SIG-M5 treated with dmso at 0.1 percent for 504 hours (cell line): ENCODE measurements at regions not wholly inside any gene's neighbourhood (a gene's known extent, or its start where the extent isn't known, plus 50 kb on each side); places are given as distances from the start of the nearest gene placed in this dataset.
"Not testable (repeated sequence)": the region's sequence is repeated elsewhere in the genome, so short reads cannot be mapped to it uniquely, and the experiment has no call there.

Experiments
- DNase-seq: peaks from one replicate; lab custom pipeline; 2025; ENCODE audit not compliant: unreplicated experiment; lab: John Stamatoyannopoulos, UW

DNA sequence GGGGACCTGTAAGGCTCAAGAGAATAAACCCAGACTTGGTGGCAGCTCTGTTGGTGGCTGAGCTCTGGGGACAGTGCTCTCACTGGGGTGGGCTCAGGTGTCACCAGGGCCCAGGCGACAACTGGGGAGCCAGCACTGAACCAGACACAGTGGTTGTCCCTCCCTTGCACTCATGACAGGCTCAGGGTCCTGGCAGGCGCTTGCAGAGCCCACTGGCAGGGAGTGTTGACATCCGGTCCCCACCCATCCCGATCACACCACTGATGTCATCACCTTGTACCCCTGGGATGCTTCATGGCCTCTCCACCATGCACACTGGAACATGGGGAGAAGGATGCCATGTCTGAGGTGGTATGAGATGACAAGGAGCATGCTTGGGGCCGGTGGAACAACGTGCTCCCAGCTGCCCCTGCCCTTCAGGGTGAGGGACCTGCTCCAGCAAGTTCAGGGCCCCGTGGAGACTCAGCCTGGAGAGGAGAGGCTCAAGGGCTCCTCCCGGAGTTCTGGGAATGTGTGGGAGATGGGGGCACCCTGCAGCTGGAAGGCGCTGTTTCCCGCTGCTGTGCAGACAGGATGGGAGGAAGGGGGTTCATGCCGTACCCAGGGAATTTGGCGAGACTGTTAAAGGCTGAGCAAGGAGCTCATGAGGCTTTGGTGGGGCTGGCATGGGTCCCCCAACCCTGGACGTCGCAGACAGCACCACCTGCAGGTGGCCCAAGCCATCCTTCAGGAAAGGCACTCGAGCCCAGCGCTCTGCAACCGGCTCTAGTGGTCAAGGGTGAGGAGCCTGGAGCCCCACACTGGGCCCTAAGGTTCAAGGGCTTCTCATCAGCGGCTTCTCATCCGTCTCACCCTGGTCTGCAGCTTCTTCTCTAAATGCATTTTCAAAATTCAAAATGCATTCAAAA is 141.1 kb upstream of the ZNF469 start:
- DNase-seq, result not testable (repeated sequence)

DNA sequence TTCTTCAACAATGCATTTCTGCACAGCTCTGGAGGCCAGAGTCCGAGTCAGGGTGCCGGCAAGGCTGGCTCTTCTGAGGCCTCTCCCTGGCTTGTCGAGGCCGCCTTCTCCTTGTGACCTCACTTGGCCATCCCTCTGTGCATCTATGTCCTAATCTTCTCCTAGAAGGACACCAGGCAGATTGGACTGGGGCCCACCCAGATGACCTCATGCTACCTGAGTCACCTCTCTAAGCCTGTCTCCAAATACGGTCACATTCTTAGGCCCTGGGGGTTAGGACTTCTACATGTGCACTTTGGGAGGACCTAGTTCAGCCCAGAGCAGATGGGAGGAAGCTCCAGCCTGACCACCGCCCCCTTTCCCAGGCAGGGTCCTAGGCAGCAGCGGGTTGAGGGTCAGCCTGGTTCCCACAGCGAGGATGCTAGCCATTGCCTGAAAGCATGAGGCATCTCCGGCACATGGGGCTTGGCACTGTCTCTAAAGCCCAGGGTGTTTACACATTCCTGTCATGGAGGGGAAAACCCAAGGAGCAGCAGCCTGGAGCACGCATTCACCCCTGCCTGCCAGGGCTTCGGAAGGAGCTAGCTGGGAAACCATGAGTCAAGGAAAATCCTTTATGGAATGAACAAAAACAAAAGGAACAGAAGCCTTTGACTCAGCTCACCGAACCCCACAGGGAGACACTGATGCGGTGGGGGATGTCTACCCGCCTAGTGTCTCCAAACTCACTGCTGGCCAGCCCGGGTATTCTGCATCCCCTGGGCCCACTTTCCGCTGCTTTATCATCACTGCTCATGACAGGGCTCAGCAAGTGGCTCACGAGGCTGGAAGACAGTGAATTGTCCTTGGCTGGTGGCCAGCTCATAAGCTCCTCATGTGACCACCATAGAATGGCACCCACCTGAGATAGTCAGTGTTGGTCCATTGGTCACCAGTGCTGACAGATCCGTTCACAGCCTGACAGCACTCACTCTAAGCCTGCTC is 140.2 kb upstream of the ZNF469 start:
- not testable (repeated sequence) for DNase-seq

DNA sequence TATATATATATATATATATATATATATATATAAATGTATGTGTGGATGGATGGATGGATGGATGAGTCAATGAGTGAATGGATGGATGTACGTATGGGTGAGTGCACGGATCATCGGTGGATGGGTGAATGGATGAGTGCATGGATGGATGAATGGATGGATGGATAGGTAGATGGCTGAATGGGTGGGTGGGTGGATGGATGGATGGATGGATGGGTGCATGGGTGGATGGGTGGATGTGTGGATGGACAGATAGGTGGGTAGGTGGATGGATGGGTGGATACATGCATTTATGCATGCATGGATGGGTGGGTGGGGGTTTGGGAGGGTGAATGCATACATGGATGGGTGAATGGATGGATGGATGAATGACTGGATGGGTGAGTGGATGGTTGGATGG is 138.8 kb upstream of the ZNF469 start:
- not testable (repeated sequence) for DNase-seq

DNA sequence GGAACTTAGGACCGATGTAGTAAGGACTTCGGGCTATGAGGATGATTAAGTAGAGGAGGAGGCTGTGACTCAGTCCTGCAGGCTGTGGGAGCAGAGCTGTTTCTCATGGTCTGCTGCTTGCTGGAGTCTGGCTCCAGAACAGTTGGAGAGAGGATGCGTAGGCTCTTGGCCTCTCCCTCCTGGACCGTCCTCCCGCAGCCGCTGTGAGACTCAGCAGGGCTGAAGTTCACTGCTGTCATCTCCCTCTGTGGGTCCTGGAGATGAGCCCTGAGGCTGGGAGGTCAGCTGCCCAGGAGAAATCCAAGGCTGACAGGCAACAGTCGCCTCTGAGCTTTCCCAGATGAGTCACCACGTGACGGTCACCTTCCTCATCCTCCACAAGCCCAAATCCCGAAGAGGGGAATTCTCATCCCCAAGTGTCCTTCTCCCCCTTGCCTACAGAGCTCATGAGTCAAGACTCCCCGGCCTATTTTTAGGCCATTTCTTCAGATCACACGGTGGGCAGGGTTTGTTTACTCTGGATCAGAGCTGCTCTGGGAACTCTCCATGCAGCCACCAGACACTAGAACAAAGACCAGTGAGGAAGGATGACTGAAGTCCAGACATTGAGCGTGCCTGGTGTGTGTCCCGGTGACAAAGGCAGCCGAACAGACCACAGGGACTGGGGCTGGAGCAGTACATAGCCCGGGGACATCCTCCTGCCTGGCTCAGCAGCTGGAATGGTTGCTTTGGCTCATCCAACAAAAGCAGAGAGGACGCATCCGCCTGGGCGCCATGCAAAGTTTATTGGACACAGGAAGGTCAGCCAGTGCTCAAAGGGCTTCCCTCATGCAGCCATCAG is 137.3 kb upstream of the ZNF469 start:
- not testable (repeated sequence) for DNase-seq

DNA sequence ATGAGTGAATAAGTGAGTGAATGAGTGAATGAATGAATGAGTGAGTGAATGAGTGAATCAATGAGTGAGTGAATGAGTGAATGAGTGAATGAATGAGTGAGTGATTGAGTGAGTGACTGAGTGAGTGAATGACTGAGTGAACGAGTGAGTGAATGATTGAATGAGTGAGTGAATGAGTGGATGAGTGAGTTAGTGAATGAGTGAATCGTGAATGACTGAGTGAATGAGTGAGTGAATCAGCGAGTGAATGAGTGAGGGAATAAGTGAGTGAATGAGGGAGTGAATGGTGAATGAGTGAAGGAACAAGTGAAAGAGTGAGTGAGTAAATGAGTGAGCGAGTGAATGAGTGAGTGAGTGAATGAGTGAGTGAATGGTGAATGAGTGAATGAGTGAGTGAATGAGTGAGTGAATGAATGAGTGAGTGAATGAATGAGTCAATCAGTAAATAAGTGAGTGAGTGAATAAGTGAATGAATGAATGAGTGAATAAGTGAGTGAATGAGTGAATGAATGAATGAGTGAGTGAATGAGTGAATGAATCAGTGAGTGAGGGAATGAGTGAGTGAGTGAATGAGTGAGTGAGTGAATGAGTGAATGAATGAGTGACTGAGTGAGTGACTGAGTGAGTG is 135.7 kb upstream of the ZNF469 start:
- DNase-seq, result not testable (repeated sequence)

DNA sequence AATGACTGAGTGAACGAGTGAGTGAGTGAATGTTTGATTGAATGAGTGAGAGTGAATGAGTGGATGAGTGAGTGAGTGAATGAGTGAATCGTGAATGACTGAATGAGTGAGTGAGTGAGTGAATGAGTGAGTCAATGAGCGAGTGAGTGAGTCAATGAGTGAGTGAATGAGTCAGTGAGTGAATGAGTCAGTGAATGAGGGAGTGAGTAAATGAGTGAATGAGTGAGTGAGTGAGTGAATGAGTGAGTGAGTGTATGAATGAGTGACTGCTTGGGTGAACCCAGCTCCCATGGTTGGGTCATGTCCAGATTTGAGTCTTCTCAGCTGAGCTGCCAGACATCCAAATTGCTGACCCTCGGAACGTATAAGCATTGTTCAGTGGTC is 135.2 kb upstream of the ZNF469 start:
- not testable (repeated sequence) for DNase-seq

DNA sequence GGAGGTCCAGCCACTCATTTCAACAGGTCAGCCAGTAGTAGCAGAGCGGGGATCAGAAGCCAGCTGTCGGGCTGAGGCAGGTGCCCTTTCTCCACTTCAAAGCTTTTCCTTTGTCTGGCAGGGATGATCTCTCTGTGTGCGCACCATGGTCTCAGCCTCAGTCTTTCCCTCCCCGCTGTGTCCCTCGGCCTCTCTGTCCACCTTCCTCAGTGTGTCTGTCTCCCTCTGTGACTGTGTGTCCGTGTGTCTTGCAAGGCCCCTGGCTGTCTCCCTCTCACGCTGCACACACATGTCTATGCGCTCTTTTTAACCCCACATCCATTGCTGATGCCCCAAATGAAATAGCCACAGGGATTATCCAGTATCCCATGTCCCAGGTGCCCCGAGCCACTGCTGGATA is 134.0 kb upstream of the ZNF469 start:
- DNase-seq, result not testable (repeated sequence)

DNA sequence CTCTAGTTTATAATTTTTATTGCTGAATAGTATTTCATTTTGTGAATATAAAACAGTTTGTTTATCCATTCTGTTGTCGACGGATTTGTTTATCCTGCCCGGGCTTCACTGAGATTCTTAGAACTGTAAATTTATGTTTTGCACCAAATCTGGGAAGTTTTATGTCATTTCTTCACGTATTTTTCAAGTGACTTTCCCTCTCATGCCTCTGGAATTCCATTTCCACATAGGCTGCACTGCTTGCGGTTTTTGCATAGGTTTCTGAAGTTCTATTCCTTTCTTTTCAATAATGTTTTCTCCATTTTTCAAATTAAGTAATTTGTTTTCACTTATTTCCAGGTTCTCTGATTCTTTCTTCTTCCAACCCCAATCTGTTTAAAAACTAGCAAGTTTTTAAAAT is 132.4 kb upstream of the ZNF469 start:
- DNase-seq, result not testable (repeated sequence)

DNA sequence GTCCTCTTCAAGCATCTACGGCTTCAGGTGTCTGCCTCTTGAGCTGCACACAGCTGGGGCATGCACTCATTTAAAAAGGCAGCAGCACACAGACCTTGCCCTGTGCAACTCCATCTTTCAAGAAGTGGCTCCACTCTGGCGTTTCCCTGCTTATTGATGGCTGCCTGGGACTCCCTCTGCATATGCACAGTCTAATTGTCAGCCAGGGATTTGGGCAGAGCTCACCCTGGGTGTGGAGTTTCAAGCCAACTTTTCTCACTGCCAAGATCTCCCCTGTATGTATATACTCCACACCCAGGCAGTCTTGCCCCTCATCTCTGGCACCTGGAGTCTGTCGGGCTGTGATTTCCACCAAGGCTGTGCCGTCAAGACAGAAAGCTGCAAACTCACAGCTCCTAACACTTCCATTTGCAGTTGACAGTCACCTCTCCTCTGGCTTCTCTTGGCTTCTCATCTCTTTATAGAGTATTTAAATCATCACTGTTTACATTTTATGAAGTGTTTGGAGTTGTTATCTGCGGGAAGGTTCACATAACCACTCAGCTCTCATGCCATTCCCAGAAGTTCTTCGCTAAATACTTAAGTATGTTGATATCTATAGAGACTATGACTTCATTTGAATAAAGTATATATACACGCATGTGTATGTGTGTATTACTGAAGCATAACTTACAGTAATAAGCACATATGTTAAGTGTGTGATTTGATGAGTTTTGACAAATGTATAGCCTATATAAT is 130.5 kb upstream of the ZNF469 start:
- DNase-seq, result not testable (repeated sequence)

DNA sequence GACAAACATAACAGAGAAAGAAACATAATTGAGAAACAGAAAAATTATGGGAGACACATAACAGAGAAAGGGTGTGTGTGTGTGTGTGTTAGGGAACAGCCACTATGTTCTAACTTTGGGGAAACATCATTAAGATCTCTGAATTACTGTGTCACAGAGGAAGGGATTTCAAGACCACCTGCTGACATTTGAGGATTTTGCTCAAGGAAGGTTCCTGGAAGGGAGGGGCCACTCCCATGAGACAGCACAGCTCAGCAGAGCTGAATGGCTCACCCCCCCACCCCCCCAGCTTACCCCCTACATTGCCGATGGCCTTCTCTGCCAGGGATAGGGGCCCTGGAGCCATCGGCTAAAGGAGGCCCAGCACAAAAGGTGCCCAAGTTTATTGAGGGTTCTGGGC is 124.6 kb upstream of the ZNF469 start:
- not testable (repeated sequence) for DNase-seq

DNA sequence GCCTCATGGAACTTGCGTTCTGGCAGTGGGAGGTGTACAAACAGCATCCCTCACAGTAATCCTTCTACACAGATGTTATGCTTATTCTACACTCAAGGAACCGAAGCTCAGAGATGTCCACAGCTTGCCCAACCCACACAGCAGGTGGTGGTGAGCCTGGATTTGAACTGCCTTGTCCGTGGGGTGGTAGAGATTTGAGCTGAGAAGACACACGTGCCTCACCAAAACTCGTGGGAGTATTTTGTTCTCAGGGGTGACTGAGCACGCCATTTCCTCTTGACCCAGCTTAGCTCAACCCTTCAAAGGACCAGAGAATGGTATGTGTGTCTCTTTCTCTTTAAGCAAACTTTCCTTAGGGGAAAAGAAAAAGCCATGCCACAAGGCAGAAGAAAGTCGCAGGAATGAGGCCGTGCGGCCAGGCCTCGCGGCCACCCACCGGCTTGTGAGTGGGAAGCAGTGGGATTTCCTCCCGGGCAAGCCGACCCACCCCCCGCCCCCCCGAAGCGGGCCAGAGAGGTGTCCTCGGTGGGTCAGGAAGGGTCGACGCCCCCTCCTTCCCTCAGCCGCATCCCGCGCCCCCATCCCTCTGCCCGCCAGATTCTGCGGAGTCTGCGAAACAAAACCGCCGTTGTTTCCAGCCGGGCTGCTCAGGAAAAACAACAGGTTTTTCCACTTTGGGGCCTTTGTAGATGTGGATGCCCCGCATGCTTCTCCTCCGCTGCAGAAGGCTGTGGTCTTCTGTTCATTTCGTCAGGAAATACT is 123.8 kb upstream of the ZNF469 start:
- not testable (repeated sequence) for DNase-seq

DNA sequence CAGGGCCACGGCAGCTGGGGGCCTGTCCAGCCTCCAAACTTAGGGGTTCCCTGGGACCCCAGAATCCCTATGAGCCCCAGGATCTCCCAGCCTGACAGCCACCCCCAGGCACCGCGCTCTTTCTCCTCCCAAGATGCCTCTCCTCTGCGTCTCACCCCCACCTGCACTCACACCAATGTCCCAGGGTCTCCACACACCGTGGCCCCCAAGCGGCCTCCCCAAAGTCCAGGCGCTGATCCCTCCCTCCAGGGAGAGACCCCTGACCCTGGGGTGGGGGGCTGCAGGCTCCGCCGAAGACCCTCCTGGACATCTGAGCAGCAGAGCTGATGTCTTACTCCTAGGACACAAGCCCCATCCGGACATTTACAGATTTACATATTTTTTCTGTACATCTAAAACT is 123.2 kb upstream of the ZNF469 start:
- DNase-seq, result not testable (repeated sequence)

DNA sequence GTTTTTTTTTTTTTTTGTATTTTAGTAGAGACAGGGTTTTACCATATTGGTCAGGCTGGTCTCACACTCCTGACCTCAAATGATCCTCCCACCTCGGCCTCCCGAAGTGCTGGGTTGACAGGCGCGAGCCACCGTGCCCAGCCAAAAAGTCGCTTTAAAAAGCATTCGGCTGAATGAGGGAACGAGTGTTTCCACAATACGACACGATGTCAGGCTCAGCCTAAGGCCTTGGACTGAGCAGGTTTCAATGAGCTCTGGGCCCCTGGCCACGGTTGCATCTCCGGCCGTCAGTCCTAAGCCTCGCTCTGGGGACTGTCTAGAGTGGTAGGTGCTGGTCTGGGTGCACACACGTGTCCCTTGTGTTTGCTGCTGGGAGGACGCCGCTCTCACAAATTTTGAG is 122.6 kb upstream of the ZNF469 start:
- not testable (repeated sequence) for DNase-seq

DNA sequence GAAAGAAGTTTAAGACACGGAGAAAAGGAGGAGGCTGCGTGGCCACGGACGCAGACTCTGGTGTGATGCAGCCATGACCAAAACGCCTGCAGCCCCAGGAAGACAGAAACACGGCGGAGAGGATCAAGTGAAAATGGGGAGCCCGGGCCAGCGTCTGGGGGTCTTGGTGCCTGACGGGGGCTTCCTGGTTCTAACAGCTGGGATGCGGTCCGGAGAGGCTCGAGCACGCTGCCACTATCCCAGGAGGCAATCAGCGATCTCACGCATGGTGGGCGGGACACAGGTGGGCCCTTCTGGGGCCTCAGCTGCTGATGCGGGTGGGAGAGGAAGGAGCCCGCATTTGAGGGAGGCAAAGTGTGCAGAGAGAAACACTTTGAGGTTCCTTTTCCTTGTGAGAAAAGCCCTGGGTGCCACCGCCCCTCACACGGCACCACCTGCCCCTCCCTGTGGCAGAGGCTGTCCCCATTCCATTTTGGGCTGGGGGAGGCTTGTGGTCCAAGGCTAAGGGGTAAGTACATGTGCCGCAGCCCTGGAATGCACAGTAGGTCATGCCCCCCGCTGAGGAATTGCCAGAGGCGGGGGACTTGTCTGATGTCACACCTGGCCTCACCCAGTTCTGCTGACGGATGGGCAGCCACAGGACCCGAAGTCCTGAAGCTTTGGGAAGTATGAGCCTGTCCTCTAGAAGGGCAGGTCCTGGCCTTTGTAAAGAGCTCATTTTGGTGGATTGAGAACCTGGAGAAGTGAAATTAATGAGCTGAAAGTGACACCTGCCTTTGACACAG is 121.7 kb upstream of the ZNF469 start:
- DNase-seq, result not testable (repeated sequence)

DNA sequence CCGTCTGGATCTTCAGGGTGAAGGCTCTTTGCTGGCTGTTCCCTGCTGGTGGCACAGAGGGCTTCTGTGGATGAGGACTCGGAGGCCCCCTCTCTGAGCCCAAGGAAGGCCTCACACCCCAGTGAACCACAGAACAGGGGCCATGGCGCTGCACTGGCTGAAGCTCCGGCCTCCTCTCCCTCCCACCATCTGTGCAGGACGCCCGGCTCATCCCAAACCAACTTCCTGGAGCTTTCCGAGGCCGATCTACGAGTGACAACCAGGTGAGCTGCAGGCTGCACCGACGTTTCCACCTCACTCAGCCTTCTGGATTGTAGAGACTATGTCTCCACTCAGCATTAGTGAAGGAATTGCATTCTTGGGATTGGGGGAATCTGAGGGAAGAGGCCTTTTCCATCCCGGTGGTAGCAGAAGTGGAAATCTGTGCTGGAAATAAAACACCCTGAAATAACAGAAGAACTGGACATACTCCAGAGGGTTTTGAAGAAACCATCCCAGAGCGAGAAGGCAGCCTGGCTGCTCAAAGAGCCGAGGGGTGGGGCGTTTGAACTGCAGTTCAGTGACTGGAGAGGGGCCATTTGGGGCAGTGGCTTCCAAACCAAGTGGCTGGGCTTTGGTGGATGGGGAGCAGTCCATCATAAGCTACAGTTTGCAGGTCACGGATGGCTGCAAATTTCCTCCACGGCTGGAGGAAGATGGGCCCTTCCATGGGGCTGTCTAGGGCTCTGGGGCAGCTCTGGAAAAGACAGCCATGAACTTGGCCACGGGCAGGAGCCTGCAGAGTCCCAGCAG is 120.7 kb upstream of the ZNF469 start:
- not testable (repeated sequence) for DNase-seq

DNA sequence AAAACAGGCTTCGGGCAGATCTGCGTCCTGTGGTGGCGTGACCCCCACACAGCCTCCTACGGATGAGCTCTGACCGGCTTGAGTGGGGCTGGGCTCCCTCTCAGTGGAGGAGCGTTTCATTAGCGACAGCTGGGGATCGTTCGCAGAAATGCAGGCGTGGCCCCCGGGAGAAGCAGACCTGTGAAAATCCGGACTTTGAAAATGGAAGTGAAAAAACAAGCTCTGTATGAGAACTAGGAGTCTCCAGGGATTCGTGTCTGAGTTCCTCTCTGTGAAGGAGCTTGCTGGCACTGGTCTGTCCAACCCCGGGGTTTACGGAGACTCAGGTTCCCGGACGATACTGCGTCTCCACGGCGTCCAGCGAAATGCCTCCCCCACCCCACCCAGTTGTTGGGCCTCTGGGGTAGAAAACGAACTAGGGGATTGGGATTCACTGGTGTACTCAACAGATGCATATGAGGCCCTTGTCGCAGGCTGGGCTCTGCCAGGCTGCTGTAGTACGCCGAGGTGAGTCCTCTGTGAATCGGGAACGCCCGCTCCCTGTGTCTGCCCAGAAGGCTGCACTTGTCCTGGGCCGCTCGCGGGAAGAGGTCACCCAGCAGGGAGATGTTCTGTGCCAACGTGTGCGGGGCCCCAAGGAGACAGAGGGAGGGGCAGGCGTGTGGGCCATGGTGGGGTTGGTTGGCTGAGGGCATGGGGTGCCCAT is 119.7 kb upstream of the ZNF469 start:
- not testable (repeated sequence) for DNase-seq
